ENCODE measurements at regions not wholly inside any gene's neighbourhood (a gene's known extent, or its start where the extent isn't known, plus 50 kb on each side); places are given as distances from the start of the nearest gene placed in this dataset.

DNA sequence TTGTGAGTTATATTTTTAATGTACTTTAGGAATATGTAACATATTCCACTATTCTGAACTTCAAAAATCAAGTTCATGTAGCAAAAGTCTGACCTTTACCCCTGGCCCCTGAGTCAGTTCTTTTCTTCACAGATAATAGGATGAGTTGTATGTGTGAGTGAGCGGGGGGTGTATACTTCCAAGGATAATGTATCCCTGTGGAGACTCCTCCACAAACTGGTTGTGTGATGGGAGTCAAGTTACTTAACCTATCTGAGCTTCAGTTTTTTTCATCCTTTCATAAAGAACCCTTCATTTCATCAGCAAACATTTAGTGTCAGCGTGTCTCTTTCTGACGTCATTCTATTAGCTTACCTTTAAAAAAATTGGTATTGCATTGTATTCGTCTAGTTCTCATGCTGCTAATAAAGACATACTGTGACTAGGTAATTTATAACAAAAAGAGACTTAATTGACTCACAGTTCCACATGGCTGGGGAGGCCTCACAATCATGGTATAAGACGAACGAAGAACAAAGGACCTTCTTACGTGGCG lies 288.1 kb upstream of the GPC6 start:
- Histone ChIP-seq H3K27me3 (no peaks in the 10 kb centered on the region), H3K4me3 (no peak overlapping the region), H3K9me3 (no peaks in the 10 kb centered on the region), H3K36me3 (no peaks in the 10 kb centered on the region)
- DNase-seq: no peak

- no peak for DNase-seq
- Histone ChIP-seq H3K4me3 (no peak overlapping the region), H3K27me3 (no peaks in the 10 kb centered on the region), H3K9me3 (no peaks in the 10 kb centered on the region), H3K36me3 (no peaks in the 10 kb centered on the region)
These were observed 285.4 kb upstream of the GPC6 start for GRCh38 chr13:92941167-92941566.

DNA sequence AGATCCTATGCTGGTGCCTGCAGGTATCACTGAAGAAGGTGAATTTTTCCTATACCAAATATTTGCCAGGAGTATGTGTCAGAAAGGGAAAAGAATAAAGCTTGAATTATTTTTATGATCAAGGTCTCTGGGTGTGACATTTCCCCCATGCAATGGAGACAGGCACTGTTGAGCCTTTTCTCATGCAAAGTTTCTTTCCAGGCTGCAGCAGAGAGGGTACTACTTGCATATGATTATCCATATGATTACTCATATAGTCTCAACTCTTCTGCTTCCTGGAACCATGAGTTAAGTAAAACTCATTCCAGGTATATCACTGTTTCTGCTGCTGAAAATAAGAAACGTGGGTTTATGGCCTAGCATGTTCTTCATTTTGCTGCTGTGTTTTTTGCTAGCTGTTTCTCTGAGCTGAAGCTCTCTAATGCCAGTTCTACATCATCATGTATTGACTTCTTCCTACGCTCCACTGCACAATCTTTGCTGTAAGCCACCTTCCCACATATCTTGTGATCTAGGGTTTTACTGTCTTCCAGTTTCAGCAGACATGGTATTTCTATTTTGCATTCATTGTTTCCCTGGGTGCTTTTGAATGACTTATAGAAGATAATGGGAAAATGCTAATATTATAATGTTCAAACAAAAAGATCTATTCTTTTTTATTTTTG lies 278.7 kb upstream of the GPC6 start:
- H3K4me3 ChIP-seq: no peak overlapping the region
- no peaks in the 10 kb centered on the region; the same call in 1 of the 2 replicates for H3K9me3 ChIP-seq
- H3K27me3 ChIP-seq: no peaks in the 10 kb centered on the region
- DNase-seq: no peak
- H3K36me3 ChIP-seq: no peaks in the 10 kb centered on the region

DNA sequence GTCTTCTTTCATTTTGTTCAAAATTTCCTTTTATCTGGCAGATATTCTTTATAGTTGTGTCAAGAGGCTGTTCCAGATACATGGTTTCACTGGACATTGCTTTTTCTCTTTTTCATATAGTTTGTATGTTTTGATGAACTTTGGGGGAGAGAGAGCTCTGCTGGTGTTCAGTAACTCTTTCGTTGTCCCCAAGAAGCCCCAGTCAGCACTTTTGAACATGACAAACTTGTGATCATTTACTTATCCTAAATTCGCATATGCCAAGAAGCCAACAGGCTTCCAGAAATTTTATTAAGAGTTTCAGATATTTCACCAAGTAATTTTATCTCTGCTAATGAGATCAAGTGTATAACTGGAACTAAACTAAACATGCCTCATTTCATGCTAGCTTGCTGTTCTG lies 275.8 kb upstream of the GPC6 start:
- Histone ChIP-seq H3K9me3 (no peaks in the 10 kb centered on the region; the same call in 1 of the 2 replicates), H3K4me3 (no peak overlapping the region), H3K27me3 (no peaks in the 10 kb centered on the region), H3K36me3 (no peaks in the 10 kb centered on the region)
- no peak for DNase-seq

GRCh38 chr13:92951273-92951890 lies 275.2 kb upstream of the GPC6 start:
- Histone ChIP-seq H3K9me3 (no peaks in the 10 kb centered on the region; the same call in 1 of the 2 replicates), H3K4me3 (no peak overlapping the region), H3K27me3 (no peaks in the 10 kb centered on the region), H3K36me3 (no peaks in the 10 kb centered on the region)
- DNase-seq: no peak

DNA sequence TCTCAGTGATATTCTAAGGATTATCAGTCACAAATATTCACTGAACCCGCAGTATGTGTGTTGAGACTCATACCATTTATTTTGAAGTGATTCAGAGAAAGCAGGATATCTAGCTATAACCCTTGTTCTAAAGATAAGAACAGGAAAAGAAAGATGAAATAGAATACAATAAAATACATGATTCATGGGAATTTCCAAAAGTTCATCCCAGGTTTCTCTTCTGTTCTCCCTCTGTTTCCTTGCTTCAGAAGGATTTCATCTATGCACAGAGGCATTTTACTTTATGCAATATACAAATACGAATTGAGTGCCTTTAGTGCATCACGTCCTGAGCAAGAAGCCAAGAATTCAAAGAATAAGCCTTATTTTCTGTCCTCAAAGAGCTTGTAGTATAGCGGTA lies 274.4 kb upstream of the GPC6 start:
- DNase-seq: no peak
- Histone ChIP-seq H3K36me3 (no peaks in the 10 kb centered on the region), H3K27me3 (no peaks in the 10 kb centered on the region), H3K9me3 (no peaks in the 10 kb centered on the region; the same call in 1 of the 2 replicates), H3K4me3 (no peak overlapping the region)

DNA sequence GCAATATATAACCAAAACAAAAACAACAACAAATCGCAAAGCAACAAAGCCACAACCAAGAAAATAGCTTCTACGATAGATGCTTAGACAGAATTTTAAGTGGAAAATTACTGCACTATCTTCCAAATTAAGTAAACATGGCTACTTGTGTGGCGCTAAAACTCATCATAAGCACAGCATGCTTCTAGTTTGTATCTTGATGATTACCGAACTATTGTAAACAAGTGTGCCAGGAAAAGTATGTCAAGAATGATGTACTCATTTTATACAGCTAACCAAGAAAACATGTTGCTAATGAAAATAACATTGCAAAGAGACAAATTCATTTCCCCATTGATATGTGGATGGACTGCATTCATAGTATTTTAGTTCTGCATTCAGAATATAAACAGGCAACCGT lies 271.9 kb upstream of the GPC6 start:
- Histone ChIP-seq H3K36me3 (no peaks in the 10 kb centered on the region), H3K9me3 (peaks cover under 1% of the 10 kb centered on the region; the same call in 1 of the 2 replicates), H3K4me3 (no peak overlapping the region), H3K27me3 (no peaks in the 10 kb centered on the region)
- DNase-seq: no peak

- H3K27me3 ChIP-seq: no peaks in the 10 kb centered on the region
- DNase-seq: no peak
- H3K4me3 ChIP-seq: no peak overlapping the region
- no peaks in the 10 kb centered on the region for H3K36me3 ChIP-seq
- peaks cover 5% of the 10 kb centered on the region; the same call in 1 of the 2 replicates for H3K9me3 ChIP-seq
These were observed 266.8 kb upstream of the GPC6 start for GRCh38 chr13:92959790-92960189.

- DNase-seq: no peak
- Histone ChIP-seq H3K4me3 (no peak overlapping the region), H3K9me3 (peaks cover 5% of the 10 kb centered on the region; the same call in 1 of the 2 replicates), H3K27me3 (no peaks in the 10 kb centered on the region), H3K36me3 (no peaks in the 10 kb centered on the region)
These were observed 263.6 kb upstream of the GPC6 start for GRCh38 chr13:92963029-92963428.

GRCh38 chr13:92966341-92966740 lies 260.3 kb upstream of the GPC6 start:
- no peak for DNase-seq
- no peak overlapping the region for H3K4me3 ChIP-seq
- no peaks in the 10 kb centered on the region for H3K36me3 ChIP-seq
- no peaks in the 10 kb centered on the region; the same call in 1 of the 2 replicates for H3K9me3 ChIP-seq
- no peaks in the 10 kb centered on the region for H3K27me3 ChIP-seq

DNA sequence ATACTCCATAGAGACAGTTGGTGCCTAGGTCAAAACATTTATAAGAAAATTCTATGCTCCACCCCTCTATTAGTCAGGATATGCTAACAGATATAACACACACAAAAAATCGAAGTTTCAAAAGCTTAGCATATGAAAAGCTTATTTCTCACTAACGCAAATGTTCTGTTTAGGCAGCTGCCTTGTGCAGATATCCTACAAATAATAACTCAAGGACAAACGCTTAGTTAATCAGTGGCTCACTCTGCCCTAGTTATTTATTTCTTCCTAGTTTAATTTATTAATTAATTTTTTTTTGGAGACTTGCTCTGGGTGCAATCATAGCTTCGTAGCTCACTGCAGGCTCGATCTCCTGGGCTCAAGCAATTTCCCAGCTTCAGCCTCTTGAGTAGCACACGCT lies 259.7 kb upstream of the GPC6 start:
- no peak overlapping the region for H3K4me3 ChIP-seq
- no peak for DNase-seq
- no peaks in the 10 kb centered on the region for H3K36me3 ChIP-seq
- H3K9me3 ChIP-seq: no peaks in the 10 kb centered on the region; the same call in 1 of the 2 replicates
- H3K27me3 ChIP-seq: no peaks in the 10 kb centered on the region

DNA sequence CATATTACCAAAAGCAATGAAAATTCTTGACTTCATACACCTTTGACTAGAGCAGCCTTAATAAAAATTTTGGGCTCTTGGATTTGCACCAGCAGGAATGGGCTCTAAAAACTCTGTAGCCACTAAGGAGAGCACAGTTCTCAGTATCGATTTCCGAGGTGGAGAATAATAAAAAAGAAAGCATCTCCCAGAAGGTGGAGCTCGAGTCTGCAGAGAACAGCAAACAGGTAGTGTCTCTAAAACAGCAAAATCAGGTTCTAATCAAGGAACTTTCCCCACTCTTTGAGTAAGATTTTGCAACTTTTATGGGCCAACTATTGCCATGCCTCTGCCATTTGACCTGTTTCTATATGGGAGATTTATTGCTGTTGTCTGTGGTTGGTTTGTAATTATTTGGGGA lies 258.7 kb upstream of the GPC6 start:
- no peak overlapping the region for H3K4me3 ChIP-seq
- H3K36me3 ChIP-seq: no peaks in the 10 kb centered on the region
- no peaks in the 10 kb centered on the region for H3K27me3 ChIP-seq
- DNase-seq: no peak
- H3K9me3 ChIP-seq: no peaks in the 10 kb centered on the region; the same call in 1 of the 2 replicates

- Histone ChIP-seq H3K4me3 (no peak overlapping the region), H3K27me3 (no peaks in the 10 kb centered on the region), H3K36me3 (no peaks in the 10 kb centered on the region), H3K9me3 (no peaks in the 10 kb centered on the region)
- no peak for DNase-seq
These were observed 253.9 kb upstream of the GPC6 start for GRCh38 chr13:92972751-92973150.

DNA sequence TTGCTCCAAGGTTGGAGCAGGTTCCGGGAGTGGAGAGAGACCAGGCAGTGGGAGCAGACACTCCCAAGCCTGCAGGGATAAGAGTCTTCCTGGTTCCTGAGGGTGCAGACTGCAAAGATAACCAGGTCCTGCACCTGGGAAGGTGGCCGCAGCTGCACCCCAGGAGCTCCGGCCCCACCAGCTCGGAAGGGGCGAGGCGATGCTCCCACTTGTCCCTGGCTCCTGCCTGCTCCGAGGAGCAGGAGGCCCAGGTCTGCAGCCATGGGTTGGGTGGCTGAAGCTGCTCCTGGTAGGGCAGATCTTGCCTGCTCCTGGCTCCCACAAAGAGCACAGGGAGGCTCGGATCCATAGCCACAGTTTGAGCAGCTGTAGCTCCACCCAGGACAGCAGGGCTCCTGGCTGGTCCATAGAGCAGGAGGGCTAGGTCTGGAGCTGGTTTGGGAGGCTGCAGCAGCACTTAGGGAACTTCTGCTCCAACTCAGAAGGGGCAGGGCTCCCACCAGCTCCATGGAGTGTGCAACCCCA lies 251.6 kb upstream of the GPC6 start:
- no peak for DNase-seq
- Histone ChIP-seq H3K9me3 (no peaks in the 10 kb centered on the region), H3K27me3 (no peaks in the 10 kb centered on the region), H3K4me3 (no peak overlapping the region), H3K36me3 (no peaks in the 10 kb centered on the region)

DNA sequence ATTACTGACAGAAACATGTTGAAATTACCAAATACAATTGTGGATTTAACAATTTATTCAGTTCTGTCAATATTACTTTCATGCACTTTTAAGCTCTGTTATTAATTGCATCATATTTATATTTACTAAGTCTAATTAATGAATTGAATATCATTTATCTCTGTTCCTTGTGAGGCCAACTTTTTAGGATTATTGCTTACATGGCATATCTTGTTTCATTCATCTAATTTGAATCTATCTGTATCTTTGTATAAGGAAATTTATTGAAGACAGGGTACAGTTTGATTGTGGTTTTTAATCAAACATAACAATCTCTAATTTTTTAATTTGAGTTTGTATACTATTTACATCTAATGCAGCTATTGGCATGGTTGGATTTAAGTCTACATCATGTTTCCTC lies 249.9 kb upstream of the GPC6 start:
- H3K4me3 ChIP-seq: no peak overlapping the region
- no peaks in the 10 kb centered on the region for H3K27me3 ChIP-seq
- no peaks in the 10 kb centered on the region for H3K36me3 ChIP-seq
- DNase-seq: no peak
- no peaks in the 10 kb centered on the region for H3K9me3 ChIP-seq

GRCh38 chr13:92984151-92984550 lies 242.5 kb upstream of the GPC6 start:
- Histone ChIP-seq H3K27me3 (no peaks in the 10 kb centered on the region), H3K36me3 (no peaks in the 10 kb centered on the region), H3K4me3 (no peak overlapping the region), H3K9me3 (no peaks in the 10 kb centered on the region; the same call in none of the 2 replicates)
- no peak for DNase-seq

DNA sequence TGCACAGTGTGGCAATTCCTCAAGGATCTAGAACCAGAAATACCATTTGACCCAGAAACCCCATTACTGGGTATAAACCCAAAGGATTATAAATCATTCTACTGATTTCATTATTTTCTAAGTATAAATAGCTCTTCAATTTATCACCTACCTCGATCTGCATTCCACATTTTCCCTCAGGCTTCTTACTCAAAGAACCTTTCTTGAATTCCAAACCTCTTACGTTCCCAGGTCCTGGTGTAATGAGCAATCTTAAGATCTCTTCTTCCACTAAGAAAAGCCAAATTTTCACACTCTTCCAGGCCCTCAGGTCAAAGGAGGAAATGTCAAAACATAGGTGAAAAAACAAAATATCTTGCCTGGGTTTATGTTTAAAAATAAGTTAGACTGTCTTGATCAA lies 237.3 kb upstream of the GPC6 start:
- no peak overlapping the region for H3K4me3 ChIP-seq
- H3K27me3 ChIP-seq: no peaks in the 10 kb centered on the region
- DNase-seq: no peak
- peaks cover 9% of the 10 kb centered on the region for H3K9me3 ChIP-seq
- H3K36me3 ChIP-seq: no peaks in the 10 kb centered on the region

- H3K9me3 ChIP-seq: peaks cover 13% of the 10 kb centered on the region; the same call in 1 of the 2 replicates
- DNase-seq: no peak
- no peaks in the 10 kb centered on the region for H3K36me3 ChIP-seq
- no peak overlapping the region for H3K4me3 ChIP-seq
- no peaks in the 10 kb centered on the region for H3K27me3 ChIP-seq
These were observed 234.9 kb upstream of the GPC6 start for GRCh38 chr13:92991692-92992091.

Measured in MG63 (cell line).